T-cell (primary cell): ENCODE measurements at regions not wholly inside any gene's neighbourhood (a gene's known extent, or its start where the extent isn't known, plus 50 kb on each side); places are given as distances from the start of the nearest gene placed in this dataset.

Experiments used
- ATAC-seq, 4 experiments: fragments of 200-7000 bp in 3 of 4; fragments of 150-1000 bp in 1 of 4; cut with Tn5 transposase; replicated peaks in 1 of 4; 1 replicate in 3 of 4; 2 replicates in 1 of 4; pipeline ENCODE4 v1.10.0; 2021; ENCODE audit warnings: moderate library complexity in 3 of 4, mild to moderate bottlenecking in 2 of 4, moderate number of reproducible peaks in 1 of 4
- CTCF ChIA-PET, 2 donors: fragments of 300-600 bp; sonication (Branson Sonifier 250); formaldehyde crosslinking; loops; one replicate each; lab custom pipeline; 2022; ENCODE audit warnings: antibody characterized with exemption in 2 of 2; lab: Charles Lee
- POLR2A ChIA-PET, 2 donors: fragments of 300-600 bp; sonication (Branson Sonifier 250); formaldehyde crosslinking; loops; one replicate each; lab custom pipeline; 2022; ENCODE audit warnings: antibody characterized with exemption in 2 of 2; lab: Charles Lee
- DNase-seq, 35 experiments: peaks; one replicate each; pipeline versions ENCODE4 v3.0.0 to v3.0.0-alpha.2; 2013 to 2023
- H3K27ac ChIP-seq: one replicate; pipeline ENCODE4 v1.5.1; 2013; ENCODE audit warnings: low read length
- H3K27me3 ChIP-seq, 2 experiments: replicated peaks in 1 of 2; 1 replicate in 1 of 2; 2 replicates in 1 of 2; pipeline versions ENCODE4 v1.6.1 to v1.7.0; 2013; ENCODE audit warnings: low read length in 1 of 2, mixed read lengths in 1 of 2; ENCODE audit not compliant: control insufficient read depth in 2 of 2, insufficient read depth in 2 of 2; ENCODE audit errors: extremely low read depth in 1 of 2
- H3K36me3 ChIP-seq, 2 donors: 1 replicate in 1 of 2; 2 replicates in 1 of 2; pipeline versions ENCODE4 v1.6.1 to v1.7.0; 2013; ENCODE audit warnings: low read length in 1 of 2; ENCODE audit not compliant: control insufficient read depth in 2 of 2, insufficient read depth in 1 of 2; ENCODE audit errors: extremely low read depth in 1 of 2
- H3K4me1 ChIP-seq, 2 experiments: 1 replicate in 1 of 2; 2 replicates in 1 of 2; pipeline versions ENCODE4 v1.6.1 to v1.7.0; 2013; ENCODE audit warnings: low read length in 2 of 2, mixed read lengths in 1 of 2; ENCODE audit not compliant: insufficient read depth in 2 of 2, control insufficient read depth in 1 of 2; ENCODE audit errors: extremely low read depth in 1 of 2
- H3K4me3 ChIP-seq, 2 donors: 1 replicate in 1 of 2; 2 replicates in 1 of 2; pipeline versions ENCODE4 v1.5.1 to v1.7.0; 2013; ENCODE audit warnings: mild to moderate bottlenecking in 2 of 2, low read length in 1 of 2, moderate library complexity in 1 of 2; ENCODE audit not compliant: control insufficient read depth in 1 of 2; ENCODE audit errors: extremely low read depth in 1 of 2
- H3K9me3 ChIP-seq: 2 replicates; pipeline ENCODE4 v1.7.0; 2013
- H3K27ac Mint-ChIP-seq, 2 donors: one replicate each; pipeline ENCODE4 v1.8.0; 2020 to 2021; ENCODE audit warnings: mild to moderate bottlenecking in 2 of 2, mixed read lengths in 2 of 2
- H3K27me3 Mint-ChIP-seq, 2 donors: one replicate each; pipeline ENCODE4 v1.8.0; 2021 to 2022; ENCODE audit warnings: mixed read lengths in 2 of 2
- H3K36me3 Mint-ChIP-seq: one replicate; pipeline ENCODE4 v1.8.0; 2021; ENCODE audit warnings: mixed read lengths
- H3K4me1 Mint-ChIP-seq, 3 donors: one replicate each; pipeline ENCODE4 v1.8.0; 2020 to 2022; ENCODE audit warnings: mixed read lengths in 3 of 3, mild to moderate bottlenecking in 1 of 3
- H3K4me3 Mint-ChIP-seq, 3 donors: one replicate each; pipeline ENCODE4 v1.8.0; 2020 to 2022; ENCODE audit warnings: mild to moderate bottlenecking in 3 of 3, mixed read lengths in 3 of 3, moderate library complexity in 3 of 3
- H3K9me3 Mint-ChIP-seq, 3 donors: one replicate each; pipeline ENCODE4 v1.8.0; 2020 to 2022; ENCODE audit warnings: mixed read lengths in 3 of 3
- WGBS: methylation state at CpG from one replicate; pipeline ENCODE4 v1.1.5; 2013; ENCODE audit warnings: missing lambda C conversion rate; ENCODE audit not compliant: insufficient coverage; 5-methylcytosine and 5-hydroxymethylcytosine counted together

DNA sequence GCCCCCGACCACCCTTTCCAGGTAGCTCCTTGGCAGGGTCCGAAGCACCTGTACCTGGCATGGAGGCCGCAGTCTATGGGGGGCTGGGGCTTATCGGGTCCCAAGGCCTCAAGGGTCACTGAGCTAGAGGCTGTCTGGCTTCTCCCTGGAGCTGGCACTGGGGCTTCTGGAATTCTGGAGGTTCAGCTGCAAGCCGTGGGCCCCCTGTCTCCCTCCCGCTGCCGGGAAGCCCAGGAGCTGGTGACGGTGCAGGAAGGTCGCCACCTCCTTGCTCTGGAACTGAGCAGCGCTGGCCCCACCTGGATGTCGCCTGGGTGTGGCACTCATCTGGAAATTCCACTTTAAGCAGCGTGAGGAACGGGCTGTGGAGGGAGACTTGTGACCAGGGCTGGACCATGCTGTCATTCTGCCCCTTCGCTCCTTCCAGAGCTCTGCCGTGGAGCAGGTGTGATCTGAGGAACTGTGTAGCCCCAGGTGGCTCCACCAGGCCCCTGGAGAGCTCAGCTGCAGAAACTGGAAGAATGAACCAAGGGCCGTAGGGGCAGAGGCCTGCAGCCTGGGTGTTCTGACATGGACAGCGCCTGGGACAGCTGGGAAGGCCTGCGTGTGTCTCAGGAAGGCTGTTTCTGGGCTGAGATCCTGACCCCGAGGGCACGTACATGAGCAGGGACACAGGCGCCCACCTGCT is 129.7 kb upstream of the PPP2R2D start:
- Histone ChIP-seq H3K4me1 (peaks cover 0 to 19% of the 10 kb centered on the region in 2 experiments), H3K36me3 (no peaks in the 10 kb centered on the region), H3K4me3 (no peak overlapping the region), H3K27me3 (peaks cover 0 to 7% of the 10 kb centered on the region in 2 experiments), H3K27ac (no peak overlapping the region), H3K9me3 (no peaks in the 10 kb centered on the region)
- WGBS: 83% methylated on average over 20 of the region's 21 CpGs
- no peak overlapping the region for H3K27ac Mint-ChIP-seq
- no peaks in the 10 kb centered on the region for H3K4me1 Mint-ChIP-seq
- H3K27me3 Mint-ChIP-seq: peaks cover 6 to 15% of the 10 kb centered on the region in 2 donors
- no peaks in the 10 kb centered on the region for H3K36me3 Mint-ChIP-seq
- no peak overlapping the region for H3K4me3 Mint-ChIP-seq
- H3K9me3 Mint-ChIP-seq: peaks cover 0 to 1% (median 1%) of the 10 kb centered on the region in 3 donors
- ATAC-seq: no peak
- CTCF ChIA-PET: no interaction called here
- DNase-seq: no peak
- POLR2A ChIA-PET: no interaction called here

DNA sequence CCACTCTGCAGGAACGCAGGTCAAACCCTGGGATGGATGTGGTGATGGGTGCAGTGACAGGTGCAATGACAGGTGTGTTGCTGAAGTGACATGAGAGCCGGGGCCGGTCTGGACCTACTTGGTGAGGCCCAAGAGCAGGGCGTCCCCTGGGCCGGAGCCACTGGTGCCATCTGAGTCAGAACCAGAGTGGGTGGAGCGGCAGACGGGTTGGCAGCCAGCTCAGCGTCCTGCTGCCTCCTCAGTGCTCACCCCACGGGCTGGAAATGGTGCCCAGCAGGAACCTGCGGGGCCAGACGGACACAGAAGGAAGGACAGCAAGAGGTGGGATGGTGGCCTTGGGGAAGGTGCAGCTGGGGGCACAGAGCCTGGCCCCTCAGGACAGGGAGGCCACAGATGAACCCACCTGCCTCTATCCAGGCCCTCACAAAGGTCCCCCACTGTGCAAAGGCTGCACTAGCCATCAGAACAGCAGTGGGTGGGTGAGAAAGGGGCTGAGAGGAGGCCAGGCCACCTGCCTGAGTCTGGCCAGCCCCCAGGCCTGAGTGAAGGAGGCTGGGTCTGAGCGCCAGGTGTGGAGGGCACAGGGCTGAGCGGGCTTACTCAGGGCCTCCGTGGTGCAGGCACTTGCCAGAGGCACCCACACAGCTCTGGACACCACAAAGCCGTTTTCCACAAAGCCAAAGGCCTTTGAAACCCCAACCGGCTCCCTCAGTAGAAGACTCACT is 129.0 kb upstream of the PPP2R2D start:
- no peak overlapping the region for H3K4me3 ChIP-seq
- Mint-ChIP-seq H3K27me3 (peaks cover 6 to 15% of the 10 kb centered on the region in 2 donors), H3K27ac (no peak overlapping the region), H3K36me3 (no peaks in the 10 kb centered on the region), H3K4me1 (no peaks in the 10 kb centered on the region), H3K9me3 (peaks cover 0 to 8% (median 8%) of the 10 kb centered on the region in 3 donors), H3K4me3 (no peak overlapping the region)
- H3K27ac ChIP-seq: no peak overlapping the region
- peaks cover 0 to 7% of the 10 kb centered on the region in 2 experiments for H3K27me3 ChIP-seq
- DNase-seq (no peak), ATAC-seq (peak in 1 of 4 experiments; percentile 17)
- no peaks in the 10 kb centered on the region for H3K36me3 ChIP-seq
- 82% methylated on average over 14 of the region's 16 CpGs for WGBS
- ChIA-PET CTCF (no interaction called here), POLR2A (no interaction called here)
- no peaks in the 10 kb centered on the region for H3K9me3 ChIP-seq
- peaks cover 0 to 19% of the 10 kb centered on the region in 2 experiments for H3K4me1 ChIP-seq

DNA sequence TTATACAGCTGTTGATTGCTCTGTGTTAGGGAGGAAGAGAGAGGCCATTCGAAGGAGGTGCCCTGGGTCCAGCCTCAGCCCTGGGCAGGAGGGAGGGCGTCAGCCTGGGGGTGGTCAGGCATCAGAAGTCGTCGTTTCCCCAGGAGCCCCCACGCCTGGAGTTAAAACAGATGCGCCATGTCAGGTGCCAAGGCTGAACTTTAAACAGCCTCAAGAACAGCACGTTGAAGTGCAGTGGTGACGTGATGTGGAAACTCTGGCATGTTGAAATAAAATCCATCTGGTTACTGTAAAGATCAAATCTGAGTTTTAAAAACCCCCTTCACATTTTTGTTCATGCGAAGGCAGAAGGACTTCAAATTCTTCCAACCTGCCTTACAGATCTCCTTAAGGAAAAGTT is 128.4 kb upstream of the PPP2R2D start:
- CTCF ChIA-PET: no interaction called here
- no peak for ATAC-seq

DNA sequence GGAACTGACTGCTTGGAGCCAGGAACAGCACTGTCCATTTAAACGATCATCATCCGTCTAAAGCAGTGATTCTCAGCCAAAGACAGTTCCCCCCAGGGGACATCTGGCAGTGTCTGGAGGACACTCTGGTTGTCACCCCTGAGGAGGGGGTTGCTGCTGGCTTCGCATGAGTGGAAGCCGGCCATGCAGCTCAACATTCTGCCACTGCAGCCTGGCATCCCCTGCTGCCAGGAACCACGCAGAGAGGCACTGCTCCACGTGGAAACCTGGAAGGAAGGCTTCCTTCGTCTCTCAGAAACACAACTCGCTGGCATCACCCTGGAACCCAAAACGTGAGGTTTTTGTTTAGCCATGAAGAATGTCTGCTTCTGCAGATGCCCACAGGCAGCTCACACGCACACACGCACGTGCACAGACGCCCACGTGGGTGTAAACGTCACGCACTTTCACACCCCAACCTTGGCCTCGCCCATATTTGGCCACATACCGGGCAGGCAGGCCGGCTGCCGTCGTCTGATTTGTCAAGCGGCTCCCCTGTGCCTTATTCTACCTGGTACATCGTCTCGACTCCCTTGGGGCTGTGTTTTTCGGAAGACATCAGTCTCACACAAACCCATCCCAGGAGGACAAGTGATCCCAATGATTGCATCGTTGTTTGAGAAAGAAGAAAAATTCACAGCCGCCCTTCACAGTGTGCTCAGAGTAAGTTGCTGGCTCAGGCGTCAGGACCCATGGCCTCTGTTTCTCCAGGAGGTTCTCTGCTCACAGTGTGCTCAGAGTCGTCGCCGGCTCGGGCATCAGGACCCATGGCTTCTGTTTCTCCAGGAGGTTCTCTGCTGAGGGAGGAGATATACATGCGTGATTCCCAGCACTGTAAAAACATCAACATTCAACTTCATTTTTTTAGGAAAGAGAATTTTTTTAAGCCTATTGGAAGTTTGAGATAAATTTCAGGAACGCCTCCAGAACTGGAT is 127.2 kb upstream of the PPP2R2D start:
- Mint-ChIP-seq H3K9me3 (peaks cover 7 to 20% (median 20%) of the 10 kb centered on the region in 3 donors), H3K27ac (no peak overlapping the region), H3K36me3 (no peaks in the 10 kb centered on the region), H3K4me1 (no peaks in the 10 kb centered on the region), H3K27me3 (peaks cover 6 to 8% of the 10 kb centered on the region in 2 donors), H3K4me3 (no peak overlapping the region)
- H3K4me3 ChIP-seq: no peak overlapping the region
- H3K27ac ChIP-seq: no peak overlapping the region
- peaks cover 0 to 11% of the 10 kb centered on the region in 2 experiments for H3K27me3 ChIP-seq
- WGBS: 76% methylated on average over 24 of the region's 34 CpGs
- CTCF ChIA-PET: no interaction called here
- no peaks in the 10 kb centered on the region for H3K9me3 ChIP-seq
- H3K4me1 ChIP-seq: peaks cover 0 to 19% of the 10 kb centered on the region in 2 experiments
- DNase-seq: peak in 1 of 35 experiments; percentile 8
- no peak for ATAC-seq
- POLR2A ChIA-PET: no interaction called here
- no peaks in the 10 kb centered on the region for H3K36me3 ChIP-seq

More for the DNA sequence above, 128.4 kb upstream of the PPP2R2D start:
- DNase-seq: no peak
- Histone ChIP-seq H3K4me1 (peaks cover 0 to 19% of the 10 kb centered on the region in 2 experiments), H3K4me3 (no peak overlapping the region), H3K9me3 (no peaks in the 10 kb centered on the region), H3K36me3 (no peaks in the 10 kb centered on the region), H3K27me3 (peaks cover 0 to 7% of the 10 kb centered on the region in 2 experiments), H3K27ac (no peak overlapping the region)
- 68% methylated on average over 4 of the region's 9 CpGs for WGBS
- peaks cover 3 to 13% (median 13%) of the 10 kb centered on the region in 3 donors for H3K9me3 Mint-ChIP-seq
- peaks cover 6 to 15% of the 10 kb centered on the region in 2 donors for H3K27me3 Mint-ChIP-seq
- H3K27ac Mint-ChIP-seq: no peak overlapping the region
- H3K4me1 Mint-ChIP-seq: no peaks in the 10 kb centered on the region
- no peak overlapping the region for H3K4me3 Mint-ChIP-seq
- POLR2A ChIA-PET: no interaction called here
- no peaks in the 10 kb centered on the region for H3K36me3 Mint-ChIP-seq

DNA sequence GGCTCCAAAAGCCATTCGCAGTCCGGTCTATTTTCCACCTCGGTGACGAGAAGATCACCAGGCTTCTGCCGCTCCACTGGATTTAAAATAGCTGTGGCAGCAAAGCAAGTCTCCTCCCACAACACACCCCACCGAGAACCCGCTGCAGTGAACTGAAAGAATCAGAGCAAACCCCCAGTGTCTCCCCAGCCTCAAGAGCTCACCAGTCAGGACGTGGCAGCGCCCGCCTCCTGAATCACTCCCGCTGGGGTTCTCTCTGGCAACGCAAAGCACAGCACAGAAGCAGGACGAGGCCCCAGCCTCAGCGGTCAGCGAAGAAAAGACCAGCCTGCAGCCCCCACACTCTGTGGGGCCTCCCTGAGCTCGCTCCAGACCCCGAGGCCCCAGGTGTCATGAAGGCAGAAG is 126.1 kb upstream of the PPP2R2D start:
- ChIA-PET CTCF (no interaction called here), POLR2A (no interaction called here)
- Histone ChIP-seq H3K36me3 (no peaks in the 10 kb centered on the region), H3K9me3 (no peaks in the 10 kb centered on the region), H3K4me1 (peaks cover 0 to 19% of the 10 kb centered on the region in 2 experiments), H3K27me3 (peaks cover 0 to 15% of the 10 kb centered on the region in 2 experiments), H3K4me3 (no peak overlapping the region), H3K27ac (no peak overlapping the region)
- ATAC-seq: no peak
- no peak overlapping the region for H3K4me3 Mint-ChIP-seq
- no peaks in the 10 kb centered on the region for H3K4me1 Mint-ChIP-seq
- no peaks in the 10 kb centered on the region for H3K36me3 Mint-ChIP-seq
- DNase-seq: peak in 1 of 35 experiments; percentile 10
- H3K9me3 Mint-ChIP-seq: peaks cover 7 to 20% (median 20%) of the 10 kb centered on the region in 3 donors
- no peak overlapping the region for H3K27ac Mint-ChIP-seq
- 83% methylated on average over 17 of the region's 17 CpGs for WGBS
- H3K27me3 Mint-ChIP-seq: peaks cover 6 to 8% of the 10 kb centered on the region in 2 donors

DNA sequence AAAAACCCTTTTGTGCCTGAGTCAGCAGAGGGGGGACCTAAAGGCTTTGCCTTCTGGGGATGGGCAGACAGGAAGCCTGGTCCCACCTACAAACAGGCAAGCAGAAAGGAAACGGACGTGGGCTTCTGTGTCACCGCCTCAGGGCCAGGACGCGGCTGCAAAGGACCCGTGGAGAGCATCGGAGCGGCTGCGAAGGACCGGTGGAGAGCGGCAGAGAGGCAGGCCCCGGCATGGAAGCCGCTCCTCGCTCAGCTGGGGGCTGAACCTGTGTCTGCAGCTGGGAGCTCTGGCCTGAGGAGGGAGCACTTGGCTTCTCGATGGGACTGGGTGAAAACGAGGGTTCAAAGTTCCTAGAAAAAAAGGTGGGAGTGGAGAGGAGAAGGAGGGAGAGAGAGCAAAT is 125.4 kb upstream of the PPP2R2D start:
- 85% methylated on average over 16 of the region's 16 CpGs for WGBS
- H3K4me1 Mint-ChIP-seq: no peaks in the 10 kb centered on the region
- DNase-seq (peak in 1 of 35 experiments; percentile 57), ATAC-seq (no peak)
- Histone ChIP-seq H3K36me3 (no peaks in the 10 kb centered on the region), H3K4me3 (no peak overlapping the region), H3K9me3 (no peaks in the 10 kb centered on the region), H3K4me1 (peaks cover 0 to 19% of the 10 kb centered on the region in 2 experiments), H3K27me3 (peaks cover 0 to 21% of the 10 kb centered on the region in 2 experiments), H3K27ac (no peak overlapping the region)
- ChIA-PET CTCF (no interaction called here), POLR2A (no interaction called here)
- H3K4me3 Mint-ChIP-seq: no peak overlapping the region
- no peak overlapping the region for H3K27ac Mint-ChIP-seq
- H3K9me3 Mint-ChIP-seq: peaks cover 7 to 20% (median 20%) of the 10 kb centered on the region in 3 donors
- peaks cover 2 to 5% of the 10 kb centered on the region in 2 donors for H3K27me3 Mint-ChIP-seq
- H3K36me3 Mint-ChIP-seq: no peaks in the 10 kb centered on the region
